CD14-positive monocyte (primary cell): ENCODE measurements at regions not wholly inside any gene's neighbourhood (a gene's known extent, or its start where the extent isn't known, plus 50 kb on each side); places are given as distances from the start of the nearest gene placed in this dataset.

ENCODE experiments used
- DNase-seq, 3 donors: peaks; one replicate each; pipeline ENCODE4 v3.0.0-alpha.2; 2011 to 2022
- H2AFZ ChIP-seq: 2 replicates; pipeline ENCODE4 v1.6.0; 2012; ENCODE audit warnings: mild to moderate bottlenecking, low read depth, low read length, inconsistent platforms; ENCODE audit not compliant: insufficient read depth, poor library complexity, severe bottlenecking
- H3K27ac ChIP-seq, 2 donors: 1 replicate in 1 of 2; 2 replicates in 1 of 2; pipeline ENCODE4 v1.5.1; 2012 to 2013; ENCODE audit warnings: low read length in 2 of 2, control low read depth in 1 of 2, inconsistent platforms in 1 of 2, low read depth in 1 of 2, mild to moderate bottlenecking in 1 of 2
- H3K27me3 ChIP-seq, 2 donors: one replicate each; pipeline versions ENCODE4 v1.6.0 to v1.6.1; 2011 to 2013; ENCODE audit warnings: low read length in 2 of 2; ENCODE audit not compliant: control insufficient read depth in 2 of 2, insufficient read depth in 2 of 2
- H3K36me3 ChIP-seq, 2 donors: replicated peaks in 1 of 2; 1 replicate in 1 of 2; 2 replicates in 1 of 2; pipeline versions ENCODE4 v1.5.1 to v1.6.1; 2012 to 2013; ENCODE audit warnings: low read length in 2 of 2, control low read depth in 1 of 2, inconsistent platforms in 1 of 2, mild to moderate bottlenecking in 1 of 2; ENCODE audit not compliant: insufficient read depth in 2 of 2, control insufficient read depth in 1 of 2
- H3K4me1 ChIP-seq, 2 donors: 1 replicate in 1 of 2; 2 replicates in 1 of 2; pipeline versions ENCODE4 v1.5.1 to v1.6.1; 2012 to 2013; ENCODE audit warnings: low read length in 2 of 2, control low read depth in 1 of 2, inconsistent platforms in 1 of 2, mild to moderate bottlenecking in 1 of 2, moderate library complexity in 1 of 2; ENCODE audit not compliant: insufficient read depth in 2 of 2, control insufficient read depth in 1 of 2
- H3K4me2 ChIP-seq: replicated peaks from 2 replicates; pipeline ENCODE3; 2012; ENCODE audit warnings: low read length, moderate library complexity, mild to moderate bottlenecking; ENCODE audit not compliant: poor library complexity, severe bottlenecking; ENCODE audit errors: extremely low read depth
- H3K4me3 ChIP-seq, 3 experiments: fragments of 200-600 bp in 1 of 3; sonication (generic) in 1 of 3; replicated peaks in 1 of 3; 1 replicate in 2 of 3; 2 replicates in 1 of 3; pipeline ENCODE4 v1.5.1; 2011 to 2013; ENCODE audit warnings: low read length in 3 of 3, mild to moderate bottlenecking in 3 of 3, control low read depth in 2 of 3, low read depth in 2 of 3, inconsistent platforms in 1 of 3, moderate library complexity in 1 of 3
- H3K79me2 ChIP-seq: 2 replicates; pipeline ENCODE4 v1.6.0; 2012; ENCODE audit warnings: mild to moderate bottlenecking, control low read depth, inconsistent platforms, low read length, moderate library complexity; ENCODE audit not compliant: insufficient read depth
- H3K9ac ChIP-seq: 2 replicates; pipeline ENCODE4 v1.6.0; 2017; ENCODE audit warnings: low read length, mild to moderate bottlenecking; ENCODE audit not compliant: insufficient read depth, poor library complexity, severe bottlenecking
- H3K9me3 ChIP-seq, 2 donors: replicated peaks in 1 of 2; 1 replicate in 1 of 2; 2 replicates in 1 of 2; pipeline versions ENCODE4 v1.5.1 to v1.6.1; 2012 to 2013; ENCODE audit warnings: low read length in 2 of 2, control low read depth in 1 of 2; ENCODE audit not compliant: control insufficient read depth in 1 of 2, insufficient read depth in 1 of 2
- H4K20me1 ChIP-seq: 2 replicates; pipeline ENCODE4 v1.6.0; 2012; ENCODE audit warnings: mild to moderate bottlenecking, low read length, control low read depth, moderate library complexity; ENCODE audit not compliant: insufficient read depth
- H3K27ac Mint-ChIP-seq, 7 donors: one replicate each; pipeline ENCODE4 v1.8.0; 2020; ENCODE audit warnings: mild to moderate bottlenecking in 7 of 7, mixed read lengths in 7 of 7, moderate library complexity in 6 of 7, inconsistent platforms in 2 of 7
- H3K27me3 Mint-ChIP-seq, 3 donors: one replicate each; pipeline ENCODE4 v1.8.0; 2021 to 2022; ENCODE audit warnings: low read depth in 3 of 3, mild to moderate bottlenecking in 3 of 3, mixed read lengths in 3 of 3, moderate library complexity in 3 of 3, inconsistent platforms in 1 of 3
- H3K36me3 Mint-ChIP-seq, 2 donors: one replicate each; pipeline ENCODE4 v1.8.0; 2020; ENCODE audit warnings: mixed read lengths in 2 of 2, inconsistent platforms in 1 of 2, mild to moderate bottlenecking in 1 of 2
- H3K4me1 Mint-ChIP-seq: one replicate; pipeline ENCODE4 v1.8.0; 2020; ENCODE audit warnings: mild to moderate bottlenecking, mixed read lengths
- H3K4me3 Mint-ChIP-seq, 2 donors: one replicate each; pipeline ENCODE4 v1.8.0; 2020; ENCODE audit warnings: mild to moderate bottlenecking in 2 of 2, mixed read lengths in 2 of 2, moderate library complexity in 1 of 2
- H3K9me3 Mint-ChIP-seq, 7 donors: one replicate each; pipeline ENCODE4 v1.8.0; 2020 to 2022; ENCODE audit warnings: mixed read lengths in 7 of 7, mild to moderate bottlenecking in 6 of 7, moderate library complexity in 6 of 7, inconsistent platforms in 2 of 7
- CTCF ChIP-seq: fragments of 200-600 bp; IDR thresholded peaks from one replicate; pipeline ENCODE4 v1.8.0; 2022; ENCODE audit warnings: antibody characterized with exemption, mild to moderate bottlenecking
- WGBS: methylation state at CpG from one replicate; pipeline ENCODE4 v1.1.5; 2013; ENCODE audit warnings: missing lambda C conversion rate; ENCODE audit not compliant: insufficient coverage; 5-methylcytosine and 5-hydroxymethylcytosine counted together
- intact Hi-C, 2 donors: fragments of 100-400 bp; cut with micrococcal nuclease; formaldehyde crosslinking; loops; one replicate each; pipeline versions ENCODE4 v1.15.0 to v1.15.1; 2023

GRCh38 chr13:84802073-84802472 is 919.8 kb upstream of the SLITRK1 start:
- TF ChIP-seq CTCF, result no peak
- no peak overlapping the region for H3K27ac ChIP-seq
- no peaks in the 10 kb centered on the region for H3K27me3 ChIP-seq
- intact Hi-C loops, result no loop called here
- no peaks in the 10 kb centered on the region for H4K20me1 ChIP-seq
- H3K36me3 Mint-ChIP-seq, result no peaks in the 10 kb centered on the region
- H3K4me1 Mint-ChIP-seq, result no peaks in the 10 kb centered on the region
- peaks cover 2 to 6% (median 3%) of the 10 kb centered on the region in 7 donors for H3K9me3 Mint-ChIP-seq
- no peak overlapping the region for H2AFZ ChIP-seq
- H3K79me2 ChIP-seq, result no peaks in the 10 kb centered on the region
- no peak overlapping the region for H3K4me3 Mint-ChIP-seq
- no peak for DNase-seq
- no peak overlapping the region for H3K4me2 ChIP-seq
- H3K4me3 ChIP-seq, result no peak overlapping the region
- no peak overlapping the region for H3K27ac Mint-ChIP-seq
- H3K9ac ChIP-seq, result no peak overlapping the region
- no peaks in the 10 kb centered on the region for H3K27me3 Mint-ChIP-seq
- H3K36me3 ChIP-seq, result no peaks in the 10 kb centered on the region
- H3K4me1 ChIP-seq, result no peaks in the 10 kb centered on the region
- peaks cover 3 to 4% of the 10 kb centered on the region in 2 donors for H3K9me3 ChIP-seq

- no CpG with 5 or more reads among the region's 1 CpG for WGBS
- intact Hi-C loops, result no loop called here
- no peak overlapping the region for H3K27ac Mint-ChIP-seq
- Histone ChIP-seq H3K4me3 (no peak overlapping the region), H3K27me3 (no peaks in the 10 kb centered on the region), H3K9ac (no peak overlapping the region), H2AFZ (no peak overlapping the region), H4K20me1 (no peaks in the 10 kb centered on the region), H3K4me1 (no peaks in the 10 kb centered on the region), H3K4me2 (no peak overlapping the region), H3K27ac (no peak overlapping the region), H3K9me3 (peaks cover 0 to 7% of the 10 kb centered on the region in 2 donors), H3K36me3 (no peaks in the 10 kb centered on the region), H3K79me2 (no peaks in the 10 kb centered on the region)
- no peaks in the 10 kb centered on the region for H3K36me3 Mint-ChIP-seq
- H3K27me3 Mint-ChIP-seq, result no peaks in the 10 kb centered on the region
- DNase-seq, result no peak
- peaks cover 3 to 16% (median 7%) of the 10 kb centered on the region in 7 donors for H3K9me3 Mint-ChIP-seq
- no peak overlapping the region for H3K4me3 Mint-ChIP-seq
- no peaks in the 10 kb centered on the region for H3K4me1 Mint-ChIP-seq
- TF ChIP-seq CTCF, result no peak
Observed at GRCh38 chr13:84784443-84785153, 902.3 kb upstream of the SLITRK1 start.
